Progenitor cell of endocrine pancreas (in vitro differentiated cells): ENCODE measurements at regions not wholly inside any gene's neighbourhood (a gene's known extent, or its start where the extent isn't known, plus 50 kb on each side); places are given as distances from the start of the nearest gene placed in this dataset.

ENCODE experiments used
- DNase-seq: peaks from one replicate; pipeline ENCODE4 v3.0.0; 2021; ENCODE audit warnings: low spot score; ENCODE audit not compliant: unreplicated experiment
- H3K27ac Mint-ChIP-seq: 2 replicates; pipeline ENCODE4 v1.8.0; 2021; ENCODE audit warnings: mild to moderate bottlenecking, moderate library complexity, mixed read lengths
- H3K27me3 Mint-ChIP-seq: 2 replicates; pipeline ENCODE4 v1.8.0; 2021; ENCODE audit warnings: mixed read lengths
- H3K36me3 Mint-ChIP-seq: 2 replicates; pipeline ENCODE4 v1.8.0; 2022; ENCODE audit warnings: mixed read lengths; ENCODE audit not compliant: insufficient read depth
- H3K4me1 Mint-ChIP-seq: 2 replicates; pipeline ENCODE4 v1.8.0; 2021; ENCODE audit warnings: low read depth, mixed read lengths
- H3K4me3 Mint-ChIP-seq: 2 replicates; pipeline ENCODE4 v1.8.0; 2021; ENCODE audit warnings: low read depth, mild to moderate bottlenecking, moderate library complexity, mixed read lengths
- H3K9me3 Mint-ChIP-seq: 2 replicates; pipeline ENCODE4 v1.8.0; 2021; ENCODE audit warnings: low read depth, mixed read lengths
- TF ChIP-seq, protein P1 (sequence below): fragments of 200-600 bp; sonication (generic); IDR thresholded peaks from one replicate; pipeline ENCODE4 v1.5.0; 2021; ENCODE audit warnings: antibody characterized with exemption, mild to moderate bottlenecking; ENCODE audit not compliant: unreplicated experiment

DNA sequence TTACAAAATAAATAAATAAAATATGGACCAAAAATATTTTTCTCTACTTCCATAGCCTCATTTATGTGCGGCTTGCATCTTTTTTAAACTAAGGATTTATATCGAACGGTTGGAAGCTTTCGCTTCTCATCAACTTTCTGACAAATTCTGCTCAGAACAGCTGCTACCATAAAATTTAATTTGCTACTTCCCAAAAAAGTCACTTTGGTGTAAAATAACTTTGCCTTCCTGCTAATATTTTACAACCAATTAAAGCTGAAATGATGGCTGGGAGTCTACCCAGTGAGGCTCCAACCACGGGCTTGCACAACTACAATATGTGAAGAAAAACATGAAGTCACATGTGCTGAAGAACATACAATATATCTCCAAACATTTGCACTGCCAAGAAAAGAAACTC lies 253.1 kb upstream of the NEBL start:
- Mint-ChIP-seq H3K36me3 (no peaks in the 10 kb centered on the region), H3K4me3 (no peak overlapping the region), H3K27me3 (no peaks in the 10 kb centered on the region), H3K27ac (no peak overlapping the region), H3K9me3 (no peaks in the 10 kb centered on the region), H3K4me1 (no peaks in the 10 kb centered on the region)
- no peak for DNase-seq
- TF ChIP-seq, protein P1, sequence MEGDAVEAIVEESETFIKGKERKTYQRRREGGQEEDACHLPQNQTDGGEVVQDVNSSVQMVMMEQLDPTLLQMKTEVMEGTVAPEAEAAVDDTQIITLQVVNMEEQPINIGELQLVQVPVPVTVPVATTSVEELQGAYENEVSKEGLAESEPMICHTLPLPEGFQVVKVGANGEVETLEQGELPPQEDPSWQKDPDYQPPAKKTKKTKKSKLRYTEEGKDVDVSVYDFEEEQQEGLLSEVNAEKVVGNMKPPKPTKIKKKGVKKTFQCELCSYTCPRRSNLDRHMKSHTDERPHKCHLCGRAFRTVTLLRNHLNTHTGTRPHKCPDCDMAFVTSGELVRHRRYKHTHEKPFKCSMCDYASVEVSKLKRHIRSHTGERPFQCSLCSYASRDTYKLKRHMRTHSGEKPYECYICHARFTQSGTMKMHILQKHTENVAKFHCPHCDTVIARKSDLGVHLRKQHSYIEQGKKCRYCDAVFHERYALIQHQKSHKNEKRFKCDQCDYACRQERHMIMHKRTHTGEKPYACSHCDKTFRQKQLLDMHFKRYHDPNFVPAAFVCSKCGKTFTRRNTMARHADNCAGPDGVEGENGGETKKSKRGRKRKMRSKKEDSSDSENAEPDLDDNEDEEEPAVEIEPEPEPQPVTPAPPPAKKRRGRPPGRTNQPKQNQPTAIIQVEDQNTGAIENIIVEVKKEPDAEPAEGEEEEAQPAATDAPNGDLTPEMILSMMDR, result no peak

DNA sequence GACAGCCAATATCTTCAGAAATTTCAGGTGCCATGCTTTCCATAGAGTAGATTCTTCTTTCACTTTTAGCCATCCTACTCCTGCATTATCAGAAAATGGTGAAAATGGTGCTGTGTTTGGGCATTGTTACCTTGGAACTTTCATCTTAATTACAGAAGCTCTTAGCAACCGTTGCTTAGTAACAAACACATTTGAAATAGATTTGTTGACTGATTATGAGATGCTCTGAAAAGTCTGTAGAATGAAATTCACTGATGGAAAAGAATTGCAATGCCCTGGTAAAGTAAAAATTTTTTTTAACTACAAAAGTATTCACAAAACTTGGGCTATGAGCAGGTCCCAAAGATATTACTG lies 249.3 kb upstream of the NEBL start:
- H3K36me3 Mint-ChIP-seq, result no peaks in the 10 kb centered on the region
- H3K4me1 Mint-ChIP-seq, result no peaks in the 10 kb centered on the region
- H3K27me3 Mint-ChIP-seq, result no peaks in the 10 kb centered on the region
- H3K4me3 Mint-ChIP-seq, result no peak overlapping the region
- TF ChIP-seq, protein P1, result no peak
- DNase-seq, result no peak
- H3K9me3 Mint-ChIP-seq, result no peaks in the 10 kb centered on the region
- no peak overlapping the region for H3K27ac Mint-ChIP-seq

DNA sequence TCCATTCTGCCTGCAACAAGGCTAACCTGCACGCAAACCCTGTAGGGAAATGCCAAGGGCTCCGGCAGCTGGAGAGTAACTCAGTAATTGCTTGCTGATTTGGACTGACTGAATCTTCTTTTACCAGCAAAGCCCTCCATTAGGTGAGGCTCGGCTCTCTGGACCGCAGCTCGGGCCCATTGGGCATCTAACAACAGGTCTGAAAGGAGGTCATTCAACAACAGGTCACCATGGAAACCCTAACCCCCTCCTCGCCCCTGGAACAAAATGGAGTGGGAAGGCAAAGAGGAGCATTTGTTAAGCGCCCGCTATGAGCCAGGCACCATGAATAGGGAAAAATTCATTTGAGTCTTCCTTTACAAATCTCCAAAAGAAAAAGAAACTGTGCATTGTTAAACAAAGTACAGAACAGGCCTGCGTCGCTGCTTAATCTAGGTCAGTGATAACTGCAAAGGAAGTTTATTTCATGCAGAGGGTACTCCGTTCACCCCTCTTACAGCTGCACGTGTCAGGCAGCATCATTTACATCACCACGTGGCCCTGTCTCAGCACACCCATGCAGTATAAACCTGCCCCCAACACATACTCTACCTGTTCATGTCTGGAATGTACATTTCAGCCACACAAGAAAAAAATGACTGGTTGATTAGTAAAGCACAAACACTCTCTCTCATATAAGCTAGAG lies 248.8 kb upstream of the NEBL start:
- no peaks in the 10 kb centered on the region for H3K27me3 Mint-ChIP-seq
- no peaks in the 10 kb centered on the region for H3K9me3 Mint-ChIP-seq
- H3K27ac Mint-ChIP-seq, result peak overlapping the region; percentile 39
- no peaks in the 10 kb centered on the region for H3K36me3 Mint-ChIP-seq
- TF ChIP-seq, protein P1, result no peak
- no peaks in the 10 kb centered on the region for H3K4me1 Mint-ChIP-seq
- no peak overlapping the region for H3K4me3 Mint-ChIP-seq
- DNase-seq, result no peak

DNA sequence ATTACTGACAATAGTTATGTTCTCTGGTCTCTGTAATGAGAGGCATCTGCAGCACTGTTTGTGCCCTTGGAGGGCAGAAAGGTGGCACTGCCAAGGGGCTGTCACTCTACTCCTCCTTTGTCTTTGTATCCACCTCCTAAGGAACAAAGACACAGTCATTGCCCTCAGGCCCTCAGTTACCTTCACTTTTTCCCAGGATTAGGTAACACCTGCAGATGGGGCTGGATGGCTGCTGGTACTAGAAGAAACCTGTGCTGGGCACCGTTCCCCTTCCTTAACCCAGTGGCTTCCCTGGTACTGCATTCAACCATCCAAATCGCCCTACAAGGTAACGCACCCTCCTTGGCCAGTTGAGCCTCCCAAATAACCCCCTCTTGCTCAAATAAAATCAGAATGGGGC lies 246.9 kb upstream of the NEBL start:
- no peak for DNase-seq
- no peaks in the 10 kb centered on the region for H3K9me3 Mint-ChIP-seq
- no peaks in the 10 kb centered on the region for H3K27me3 Mint-ChIP-seq
- TF ChIP-seq, protein P1, result no peak
- no peak overlapping the region for H3K27ac Mint-ChIP-seq
- peaks cover 1% of the 10 kb centered on the region for H3K4me1 Mint-ChIP-seq
- no peaks in the 10 kb centered on the region for H3K36me3 Mint-ChIP-seq
- no peak overlapping the region for H3K4me3 Mint-ChIP-seq

DNA sequence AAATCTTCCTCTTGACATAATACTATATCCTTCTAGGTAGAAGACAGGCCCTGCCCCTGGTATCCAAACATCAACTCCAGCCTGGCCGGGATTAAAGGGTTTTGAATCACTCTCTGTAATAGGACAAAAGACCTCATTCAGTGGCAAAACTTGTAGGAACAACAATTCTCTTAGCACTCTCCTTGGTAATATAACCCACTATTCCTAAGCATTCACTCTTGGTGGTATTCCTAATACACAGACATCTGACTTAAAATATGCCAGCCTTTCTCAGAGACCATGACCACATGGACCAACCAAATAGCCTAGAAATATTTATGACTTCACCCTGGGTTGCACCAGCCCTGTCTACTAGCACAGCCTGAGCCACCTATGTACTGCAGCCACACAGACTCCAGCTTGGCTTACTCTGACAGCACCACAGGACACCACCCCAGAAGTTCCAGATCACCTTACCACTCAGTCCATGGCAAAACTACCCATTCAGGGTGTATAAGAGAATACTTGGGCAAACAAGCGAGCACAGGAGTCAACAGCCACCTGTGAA lies 244.9 kb upstream of the NEBL start:
- DNase-seq, result no peak
- Mint-ChIP-seq H3K27ac (no peak overlapping the region), H3K9me3 (no peaks in the 10 kb centered on the region), H3K4me1 (peaks cover 3% of the 10 kb centered on the region), H3K36me3 (no peaks in the 10 kb centered on the region), H3K27me3 (no peaks in the 10 kb centered on the region), H3K4me3 (no peak overlapping the region)
- TF ChIP-seq, protein P1, result no peak
